A549 (cell line): ENCODE measurements at regions not wholly inside any gene's neighbourhood (a gene's known extent, or its start where the extent isn't known, plus 50 kb on each side); places are given as distances from the start of the nearest gene placed in this dataset.

Experiments used
- ATAC-seq, 2 experiments: fragments of 200-7000 bp in 1 of 2; fragments of >200 bp in 1 of 2; cut with Nextera tagmentation in 1 of 2; cut with Tn5 transposase in 1 of 2; 3 replicates each; pipeline versions ENCODE4 v1.8.0 to v1.9.1; 2018 to 2020; ENCODE audit warnings: mild to moderate bottlenecking in 1 of 2, moderate library complexity in 1 of 2
- CTCF ChIA-PET: fragments of 300-600 bp; sonication (Branson Sonifier 250); formaldehyde crosslinking; extraction: SDS; loops from one replicate; lab custom pipeline; 2021; ENCODE audit warnings: antibody characterized with exemption, inconsistent platforms; lab: Yijun Ruan, JAX
- POLR2A ChIA-PET: fragments of 350-600 bp; formaldehyde crosslinking; extraction: SDS; loops from one replicate; lab custom pipeline; 2021; ENCODE audit warnings: antibody characterized with exemption, inconsistent platforms; lab: Yijun Ruan, JAX
- DNase-seq, 2 experiments: peaks; one replicate each; pipeline versions ENCODE4 v3.0.0 to v3.0.0-alpha.2; 2011 to 2016; ENCODE audit warnings: low read depth in 1 of 2, low spot score in 1 of 2
- FAIRE-seq: peaks from 2 replicates; lab custom pipeline; 2011; peaks lifted over from hg19 to GRCh38; lab: Jason Lieb, UNC
- H3K27ac ChIP-seq, 2 experiments: fragments of >200 bp; sonication (Bioruptor Twin); formaldehyde crosslinking; 3 replicates each; pipeline ENCODE4 v1.5.1; 2016 to 2017
- H3K4me1 ChIP-seq: fragments of >200 bp; sonication (Bioruptor Twin); formaldehyde crosslinking; 3 replicates; pipeline ENCODE4 v1.6.1; 2016
- H3K4me2 ChIP-seq: fragments of >200 bp; sonication (Bioruptor Twin); formaldehyde crosslinking; 3 replicates; pipeline ENCODE4 v1.6.1; 2016
- H3K4me3 ChIP-seq: fragments of >200 bp; sonication (Bioruptor Twin); formaldehyde crosslinking; 3 replicates; pipeline ENCODE4 v1.5.1; 2016
- H3K9me3 ChIP-seq: fragments of >200 bp; sonication (Bioruptor Twin); formaldehyde crosslinking; 3 replicates; pipeline ENCODE4 v1.6.1; 2016
- BCL3 ChIP-seq: fragments of >200 bp; sonication (Bioruptor Twin); formaldehyde crosslinking; IDR thresholded peaks from 3 replicates; pipeline ENCODE4 v1.6.1; 2016
- BHLHE40 ChIP-seq: IDR thresholded peaks from 2 replicates; pipeline ENCODE4 v1.6.1; 2012; ENCODE audit warnings: low read depth, low read length, inconsistent platforms
- CBX8 ChIP-seq: fragments of 200-600 bp; sonication (generic); IDR thresholded peaks from 2 replicates; pipeline ENCODE4 v1.6.1; 2016
- CTCF ChIP-seq: fragments of >200 bp; sonication (Bioruptor Twin); formaldehyde crosslinking; IDR thresholded peaks from 3 replicates; pipeline ENCODE4 v1.5.1; 2016
- EHF ChIP-seq: fragments of 250-450 bp; sonication (Bioruptor Pico); IDR thresholded peaks from 2 replicates; pipeline ENCODE4 v1.5.0; 2020; ENCODE audit warnings: mild to moderate bottlenecking
- FOSB ChIP-seq: fragments of 250-450 bp; sonication (Bioruptor Pico); IDR thresholded peaks from 2 replicates; pipeline ENCODE4 v1.5.0; 2020; ENCODE audit warnings: mild to moderate bottlenecking, moderate library complexity
- FOSL2 ChIP-seq, 2 experiments: fragments of 450-650 bp in 1 of 2; fragments of >200 bp in 1 of 2; sonication (Bioruptor Twin) in 1 of 2; formaldehyde crosslinking; IDR thresholded peaks; 2 replicates each; pipeline versions ENCODE4 v1.5.0 to v1.6.1; 2016 to 2020; ENCODE audit warnings: mild to moderate bottlenecking in 1 of 2, moderate library complexity in 1 of 2
- HOXB13 ChIP-seq: fragments of 250-450 bp; sonication (Bioruptor Pico); IDR thresholded peaks from 2 replicates; pipeline ENCODE4 v1.5.0; 2020; ENCODE audit warnings: low read depth, mild to moderate bottlenecking, moderate library complexity
- JUN ChIP-seq, 2 experiments: fragments of >200 bp; sonication (Bioruptor Twin); formaldehyde crosslinking; IDR thresholded peaks; 2 replicates in 1 of 2; 3 replicates in 1 of 2; pipeline ENCODE4 v1.6.1; 2016 to 2017
- MAX ChIP-seq: IDR thresholded peaks from 2 replicates; pipeline ENCODE4 v1.6.1; 2012
- MYC ChIP-seq: IDR thresholded peaks from 2 replicates; pipeline ENCODE4 v1.6.1; 2012; ENCODE audit warnings: mild to moderate bottlenecking, inconsistent platforms, low read length, improper control_type of control experiment, borderline replicate concordance
- NPAS2 ChIP-seq: fragments of 250-450 bp; sonication (Bioruptor Pico); IDR thresholded peaks from 2 replicates; pipeline ENCODE4 v1.8.0; 2022; ENCODE audit warnings: mild to moderate bottlenecking, moderate library complexity, borderline replicate concordance
- NR3C1 ChIP-seq: fragments of >200 bp; sonication (Bioruptor Twin); formaldehyde crosslinking; IDR thresholded peaks from 3 replicates; pipeline ENCODE4 v1.6.1; 2017
- POLR2AphosphoS2 ChIP-seq: conservative IDR thresholded peaks from 2 replicates; pipeline ENCODE4 v1.6.1; 2012; ENCODE audit warnings: low read length, improper control_type of control experiment, inconsistent platforms
- TFCP2L1 ChIP-seq: fragments of 250-450 bp; sonication (Bioruptor Pico); IDR thresholded peaks from 2 replicates; pipeline ENCODE4 v1.5.0; 2021; ENCODE audit warnings: mild to moderate bottlenecking
- WGBS: methylation state at CpG from one replicate; pipeline ENCODE4 v1.1.6; 2017; ENCODE audit errors: missing lambda C conversion rate; 5-methylcytosine and 5-hydroxymethylcytosine counted together

- 27% methylated on average over 3 of the region's 3 CpGs for WGBS
- Histone ChIP-seq H3K27ac (no peak overlapping the region), H3K4me1 (peaks cover 5% of the 10 kb centered on the region; the same call in 1 of the 3 replicates), H3K9me3 (no peaks in the 10 kb centered on the region), H3K4me3 (no peak overlapping the region), H3K4me2 (no peak overlapping the region)
- DNase-seq, result peak in 1 of 2 experiments; percentile 3
- FAIRE-seq, result no peak
- POLR2A ChIA-PET, result no interaction called here
- no peak for TF ChIP-seq FOSL2 (IDR thresholded peaks at IDR 0.05)
- no peak for TF ChIP-seq FOSL2 (CRISPR knock-in tag; IDR thresholded peaks at IDR 0.05)
- TF ChIP-seq POLR2AphosphoS2, result no peak
- no peak for TF ChIP-seq BHLHE40
- TF ChIP-seq CTCF, result 0 out of 3 replicates have a peak, but pooled peaks have one; percentile 11
- CTCF ChIA-PET, result interaction anchor here (0.6 to 1.2 kb wide), 2 partner anchors 34 to 271 kb away, joined by 3 read pairs; no protein-coding TSS in a partner anchor
- peak in 1 of 2 experiments; percentile 33; a peak in 2 of 6 replicates for ATAC-seq
Measured at GRCh38 chr7:37558320-37559096, 109.8 kb upstream of the ELMO1 start.

- ATAC-seq, result no peak
- no peak for FAIRE-seq
- no peak for DNase-seq
- H3K27ac ChIP-seq, result no peak overlapping the region
- no peak overlapping the region for H3K4me3 ChIP-seq
- ChIA-PET CTCF (no interaction called here), POLR2A (no interaction called here)
- no peaks in the 10 kb centered on the region for H3K9me3 ChIP-seq
- TF ChIP-seq JUN (IDR thresholded peaks at IDR 0.05), result no peak
- TF ChIP-seq HOXB13 (CRISPR knock-in tag), result no peak
- TF ChIP-seq TFCP2L1 (CRISPR knock-in tag), result no peak
- TF ChIP-seq NPAS2, result no peak
- 81% methylated on average over 6 of the region's 6 CpGs for WGBS
- H3K4me1 ChIP-seq, result no peaks in the 10 kb centered on the region
- no peak overlapping the region for H3K4me2 ChIP-seq
Measured at GRCh38 chr7:37570145-37570544, 113.4 kb upstream of the GPR141 start.

- ATAC-seq (no peak), FAIRE-seq (no peak), DNase-seq (no peak)
- no peak for TF ChIP-seq CBX8
- no peak for TF ChIP-seq EHF (CRISPR knock-in tag)
- no peak overlapping the region for H3K27ac ChIP-seq
- 58% methylated on average over 3 of the region's 3 CpGs for WGBS
- CTCF ChIA-PET, result no interaction called here
- H3K4me1 ChIP-seq, result no peaks in the 10 kb centered on the region
- POLR2A ChIA-PET, result no interaction called here
- H3K4me3 ChIP-seq, result no peak overlapping the region
- no peak overlapping the region for H3K4me2 ChIP-seq
- H3K9me3 ChIP-seq, result no peaks in the 10 kb centered on the region
Measured at GRCh38 chr7:37571806-37572205, 111.8 kb upstream of the GPR141 start.

GRCh38 chr7:37577412-37577811 lies 106.2 kb upstream of the GPR141 start:
- 42% methylated on average over 2 of the region's 2 CpGs for WGBS
- CTCF ChIA-PET, result no interaction called here
- Histone ChIP-seq H3K27ac (no peak overlapping the region), H3K4me3 (no peak overlapping the region), H3K9me3 (no peaks in the 10 kb centered on the region), H3K4me2 (no peak overlapping the region), H3K4me1 (peaks cover 12% of the 10 kb centered on the region; the same call in 2 of the 3 replicates)
- ATAC-seq (no peak), DNase-seq (no peak), FAIRE-seq (no peak)
- POLR2A ChIA-PET, result no interaction called here
- no peak for TF ChIP-seq TFCP2L1 (CRISPR knock-in tag)
- TF ChIP-seq NR3C1, result no peak
- no peak for TF ChIP-seq MAX
- TF ChIP-seq FOSB (CRISPR knock-in tag), result no peak
- no peak for TF ChIP-seq BCL3
- TF ChIP-seq MYC, result no peak
